HEK293T (cell line): ENCODE measurements at regions not wholly inside any gene's neighbourhood (a gene's known extent, or its start where the extent isn't known, plus 50 kb on each side); places are given as distances from the start of the nearest gene placed in this dataset.

Experiments used
- ARNT ChIP-seq: fragments of 450-650 bp; IDR thresholded peaks from 2 replicates; pipeline ENCODE4 v1.6.1; 2017; ENCODE audit warnings: mild to moderate bottlenecking
- BHLHE40 ChIP-seq: fragments of 450-650 bp; IDR thresholded peaks from 2 replicates; pipeline ENCODE4 v1.6.1; 2016; ENCODE audit warnings: mild to moderate bottlenecking, moderate library complexity, borderline replicate concordance
- CTBP1 ChIP-seq: fragments of 450-650 bp; IDR thresholded peaks from 2 replicates; pipeline ENCODE4 v1.6.1; 2016; ENCODE audit warnings: borderline replicate concordance
- ELF4 ChIP-seq: fragments of 450-650 bp; IDR thresholded peaks from 2 replicates; pipeline ENCODE4 v1.6.1; 2017; ENCODE audit warnings: antibody characterized with exemption
- FOXA1 ChIP-seq: fragments of 450-650 bp; IDR thresholded peaks from 2 replicates; pipeline ENCODE4 v1.6.1; 2016; ENCODE audit warnings: mild to moderate bottlenecking
- FOXK2 ChIP-seq: fragments of 450-650 bp; IDR thresholded peaks from 2 replicates; pipeline ENCODE4 v1.6.1; 2016; ENCODE audit warnings: mild to moderate bottlenecking
- FOXM1 ChIP-seq: fragments of 450-650 bp; IDR thresholded peaks from 2 replicates; pipeline ENCODE4 v1.6.1; 2017; ENCODE audit warnings: mild to moderate bottlenecking, borderline replicate concordance
- LEF1 ChIP-seq: fragments of 450-650 bp; IDR thresholded peaks from 2 replicates; pipeline ENCODE4 v1.6.1; 2017; ENCODE audit warnings: mild to moderate bottlenecking, borderline replicate concordance
- NFRKB ChIP-seq: fragments of 450-650 bp; IDR thresholded peaks from 2 replicates; pipeline ENCODE4 v1.6.1; 2016; ENCODE audit warnings: mild to moderate bottlenecking, moderate library complexity
- PKNOX1 ChIP-seq: fragments of 450-650 bp; IDR thresholded peaks from 2 replicates; pipeline ENCODE4 v1.6.1; 2016
- SP1 ChIP-seq: fragments of 450-650 bp; IDR thresholded peaks from 2 replicates; pipeline ENCODE4 v1.6.1; 2017
- SUZ12 ChIP-seq: fragments of 450-650 bp; IDR thresholded peaks from 2 replicates; pipeline ENCODE4 v1.6.1; 2016; ENCODE audit warnings: mild to moderate bottlenecking
- TARDBP ChIP-seq: fragments of 450-650 bp; IDR thresholded peaks from 2 replicates; pipeline ENCODE4 v1.6.1; 2016
- ZNF384 ChIP-seq: fragments of 450-650 bp; IDR thresholded peaks from 2 replicates; pipeline ENCODE4 v1.6.1; 2016

GRCh38 chr9:85172001-85172978 lies 502.8 kb downstream of the NTRK2 start:
- TF ChIP-seq LEF1 (no peak), FOXM1 (no peak), ARNT (no peak), SUZ12 (no peak), SP1 (no peak), PKNOX1 (no peak), FOXA1 (no peak), BHLHE40 (no peak), TARDBP (no peak), CTBP1 (no peak), FOXK2 (no peak), ZNF384 (no peak), ELF4 (no peak), NFRKB (no peak)
